ENCODE measurements at regions not wholly inside any gene's neighbourhood (a gene's known extent, or its start where the extent isn't known, plus 50 kb on each side); places are given as distances from the start of the nearest gene placed in this dataset.

GRCh38 chr2:19139386-19139785 lies 219.0 kb downstream of the OSR1 start:
- Histone ChIP-seq H4K8ac (ENCODE audit: low read depth in 2 of 2, low read length in 2 of 2) (peak overlapping the region in 1 of 2 experiments; percentile 77; a peak in 2 of 4 replicates), H2BK5ac (ENCODE audit: low read depth, low read length, poor library complexity, severe bottlenecking) (peak overlapping the region; percentile 63), H2AFZ (replicated peaks; ENCODE audit: low read length, poor library complexity) (no peak overlapping the region), H3K4me1 (ENCODE audit: control insufficient read depth, insufficient read depth, low read length) (peaks cover 19% of the 10 kb centered on the region), H3K9me1 (ENCODE audit: insufficient read depth, low read length) (peaks cover 6% of the 10 kb centered on the region; the same call in 1 of the 2 replicates), H2BK120ac (ENCODE audit: low read depth, low read length) (peak overlapping the region; percentile 85; the same call in 1 of the 2 replicates), H3K4ac (ENCODE audit: low read depth, low read length) (peak overlapping the region; percentile 50; the same call in 1 of the 2 replicates), H3K36me3 (ENCODE audit: control insufficient read depth, insufficient read depth, low read length) (no peaks in the 10 kb centered on the region), H4K5ac (ENCODE audit: low read depth, low read length) (no peak overlapping the region), H3K9me3 (ENCODE audit: control insufficient read depth, insufficient read depth, low read length) (no peaks in the 10 kb centered on the region), H4K20me1 (ENCODE audit: insufficient read depth, low read length) (no peaks in the 10 kb centered on the region), H3K18ac (ENCODE audit: low read depth, low read length) (no peak overlapping the region; the same call in 1 of the 2 replicates), H2BK20ac (ENCODE audit: low read depth, low read length) (peak overlapping the region; percentile 86), H3K79me1 (ENCODE audit: low read depth in 1 of 2, low read length in 2 of 2) (no peaks in the 10 kb centered on the region), H3K27me3 (ENCODE audit: control insufficient read depth, insufficient read depth, low read length) (no peaks in the 10 kb centered on the region), H3K4me2 (ENCODE audit: low read depth, low read length) (no peak overlapping the region), H2AK9ac (replicated peaks; ENCODE audit: low read depth, low read length, poor library complexity) (no peak overlapping the region), H2AK5ac (ENCODE audit: low read depth, low read length) (no peak overlapping the region), H2BK15ac (ENCODE audit: low read depth, low read length) (no peak overlapping the region), H3K4me3 (ENCODE audit: insufficient read depth, low read depth, low read length) (no peak overlapping the region), H3K23ac (ENCODE audit: low read depth, low read length) (no peak overlapping the region), H3K56ac (ENCODE audit: extremely low read depth, insufficient read depth, low read length) (no peak overlapping the region), H3K27ac (ENCODE audit: insufficient read depth, low read length) (no peak overlapping the region), H3K9ac (ENCODE audit: low read depth, low read length) (no peak overlapping the region), H4K91ac (ENCODE audit: insufficient read depth, low read depth, low read length) (peak overlapping the region; percentile 70), H3K14ac (replicated peaks; ENCODE audit: low read depth, low read length) (0 out of 2 replicates have a peak overlapping the region, but pooled peaks have one; percentile 46)
- TF ChIP-seq FOS (IDR thresholded peaks at IDR 0.05; ENCODE audit: low read depth, low read length) (no peak), MAFK (IDR thresholded peaks at IDR 0.05; ENCODE audit: low read depth, low read length) (0 out of 2 replicates have a peak, but pooled peaks have one; percentile 39), SMC3 (IDR thresholded peaks at IDR 0.05; ENCODE audit: low read depth, low read length) (no peak)
- TF ChIP-seq, protein P1, sequence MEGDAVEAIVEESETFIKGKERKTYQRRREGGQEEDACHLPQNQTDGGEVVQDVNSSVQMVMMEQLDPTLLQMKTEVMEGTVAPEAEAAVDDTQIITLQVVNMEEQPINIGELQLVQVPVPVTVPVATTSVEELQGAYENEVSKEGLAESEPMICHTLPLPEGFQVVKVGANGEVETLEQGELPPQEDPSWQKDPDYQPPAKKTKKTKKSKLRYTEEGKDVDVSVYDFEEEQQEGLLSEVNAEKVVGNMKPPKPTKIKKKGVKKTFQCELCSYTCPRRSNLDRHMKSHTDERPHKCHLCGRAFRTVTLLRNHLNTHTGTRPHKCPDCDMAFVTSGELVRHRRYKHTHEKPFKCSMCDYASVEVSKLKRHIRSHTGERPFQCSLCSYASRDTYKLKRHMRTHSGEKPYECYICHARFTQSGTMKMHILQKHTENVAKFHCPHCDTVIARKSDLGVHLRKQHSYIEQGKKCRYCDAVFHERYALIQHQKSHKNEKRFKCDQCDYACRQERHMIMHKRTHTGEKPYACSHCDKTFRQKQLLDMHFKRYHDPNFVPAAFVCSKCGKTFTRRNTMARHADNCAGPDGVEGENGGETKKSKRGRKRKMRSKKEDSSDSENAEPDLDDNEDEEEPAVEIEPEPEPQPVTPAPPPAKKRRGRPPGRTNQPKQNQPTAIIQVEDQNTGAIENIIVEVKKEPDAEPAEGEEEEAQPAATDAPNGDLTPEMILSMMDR (conservative IDR thresholded peaks at IDR 0.05; ENCODE audit: low read depth, low read length), result 0 out of 2 replicates have a peak, but pooled peaks have one; percentile 5
- ChIA-PET POLR2A (ENCODE audit: unreplicated experiment) (no interaction called here), CTCF (no interaction called here)
- DNase-seq (no peak), ATAC-seq (ENCODE audit: low read depth) (no peak)
- in situ Hi-C loops (cut with MboI; ENCODE audit: low sequenced_read_pairs), result no loop called here
- WGBS, 2 experiments (ENCODE audit: extremely low coverage in 2 of 2, insufficient read length in 1 of 2), result no CpG with 5 or more reads among the region's 1 CpG
- dilution Hi-C loops (cut with HindIII; ENCODE audit: low sequenced_read_pairs, unreplicated experiment), result no loop called here
- no TSS peak for BruUV-seq (replicated peaks)
- intact Hi-C loops (cut with micrococcal nuclease), result loop anchor here (10.0 kb wide), 2 partner anchors 255 to 615 kb away; no protein-coding TSS in a partner anchor

All from IMR-90 (cell line).